ENCODE measurements at regions not wholly inside any gene's neighbourhood (a gene's known extent, or its start where the extent isn't known, plus 50 kb on each side); places are given as distances from the start of the nearest gene placed in this dataset.

- no peak for DNase-seq (ENCODE audit: low read depth)
Observed at GRCh38 chr2:4255491-4255890, 552.1 kb downstream of the DCDC2C start.

GRCh38 chr2:4256351-4256750 lies 553.0 kb downstream of the DCDC2C start:
- DNase-seq (ENCODE audit: low read depth) = no peak

GRCh38 chr2:4258563-4258962 lies 555.2 kb downstream of the DCDC2C start:
- DNase-seq (ENCODE audit: low read depth) = no peak

DNA sequence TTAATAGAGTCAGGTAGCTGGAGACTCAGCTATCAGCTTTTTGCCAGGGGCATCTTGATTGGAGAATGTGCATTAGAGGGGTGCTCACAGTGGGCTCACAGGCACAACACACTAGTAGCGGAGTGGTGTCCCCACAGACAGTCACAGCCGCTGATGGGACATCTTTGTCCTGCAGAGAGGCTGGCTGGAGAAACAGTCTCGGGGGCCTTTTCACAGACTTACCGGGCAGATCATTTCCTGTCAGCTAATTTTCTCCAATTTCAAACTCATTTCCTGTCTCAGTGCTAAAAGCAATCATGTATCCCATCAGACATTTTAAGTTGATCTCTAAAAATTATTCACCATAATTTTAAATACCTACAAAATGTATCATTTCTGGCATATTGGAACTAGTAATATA lies 562.6 kb downstream of the DCDC2C start:
- no peak for DNase-seq (ENCODE audit: low read depth)

- no peak for DNase-seq (ENCODE audit: low read depth)
Observed at GRCh38 chr2:4269885-4270284, 566.5 kb downstream of the DCDC2C start.

GRCh38 chr2:4272261-4272858 lies 569.0 kb downstream of the DCDC2C start:
- DNase-seq (ENCODE audit: low read depth) = no peak

DNA sequence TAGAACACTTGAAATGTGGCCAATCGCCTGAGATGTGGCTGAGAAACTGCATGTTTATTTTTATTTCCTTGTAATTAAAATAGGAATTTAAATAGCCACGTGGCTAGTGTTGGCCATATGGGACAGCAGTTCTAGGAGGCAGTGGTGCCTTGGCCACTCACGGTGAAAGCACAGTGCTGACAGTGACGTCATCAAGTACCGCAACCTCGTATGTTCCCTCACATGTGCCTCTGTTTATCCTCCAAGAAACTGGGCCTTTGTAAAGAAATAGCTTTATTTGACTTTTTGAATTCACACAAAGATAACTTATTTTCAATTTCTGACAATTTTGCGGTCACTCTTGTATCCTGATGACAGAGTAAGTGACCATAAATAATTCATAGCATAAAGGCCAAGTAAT lies 575.0 kb downstream of the DCDC2C start:
- no peak for DNase-seq (ENCODE audit: low read depth)

GRCh38 chr2:4279431-4279830 lies 576.1 kb downstream of the DCDC2C start:
- no peak for DNase-seq (ENCODE audit: low read depth)

DNA sequence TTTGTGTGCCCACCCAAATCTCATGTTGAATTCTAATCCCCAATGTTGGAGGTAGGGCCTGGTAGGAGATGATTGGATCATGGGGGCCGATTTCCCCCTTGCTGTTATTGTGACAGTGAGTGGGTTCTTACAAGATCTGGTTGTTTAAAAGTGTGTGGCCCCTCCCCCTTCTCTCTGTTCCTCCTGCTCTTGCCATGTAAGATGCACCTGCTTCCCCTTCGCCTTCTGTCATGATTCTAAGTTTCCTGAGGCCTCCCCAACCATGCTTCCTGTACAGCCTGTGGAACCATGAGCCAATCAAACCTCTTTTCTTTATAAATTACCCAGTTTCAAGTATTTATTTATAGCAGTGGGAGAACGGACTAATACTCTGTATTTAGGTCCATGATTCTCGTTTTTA lies 588.1 kb downstream of the DCDC2C start:
- no peak for DNase-seq (ENCODE audit: low read depth)

DNA sequence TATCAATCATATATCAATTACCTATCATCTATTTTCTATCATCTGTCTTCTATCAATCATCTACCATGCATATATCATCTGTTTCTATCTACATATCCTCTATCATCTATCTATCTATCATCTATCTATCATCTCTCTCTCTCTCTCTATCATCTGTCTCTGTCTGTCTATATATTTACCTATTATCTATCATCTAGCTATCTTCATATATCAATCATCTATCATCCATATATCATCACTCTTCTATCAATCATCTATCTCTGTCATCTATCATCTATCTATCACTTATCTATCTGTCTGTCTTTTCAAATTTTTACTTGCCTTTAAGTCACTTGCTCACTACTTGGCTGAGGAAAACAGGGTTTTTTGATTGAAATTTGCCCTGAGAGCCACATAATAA lies 592.3 kb downstream of the DCDC2C start:
- no peak for DNase-seq (ENCODE audit: low read depth)

DNA sequence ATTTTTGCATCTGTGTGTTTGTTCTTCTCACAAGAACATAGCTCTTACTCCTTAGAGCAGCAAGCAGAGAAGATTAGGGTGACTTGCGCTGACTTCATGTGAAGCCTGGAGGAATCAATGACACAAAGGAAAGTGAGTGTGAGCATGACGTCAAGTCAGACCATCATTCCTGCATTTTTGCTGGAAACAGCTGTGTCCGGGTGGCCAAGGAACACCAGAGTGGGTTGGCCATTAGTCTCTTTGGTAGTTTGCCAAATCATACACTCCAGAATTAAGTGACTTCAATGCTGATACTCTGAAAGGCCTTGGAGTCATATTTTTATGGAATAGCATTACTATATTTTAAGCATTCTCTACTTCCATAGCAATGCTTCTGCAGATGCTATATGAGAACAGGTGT lies 597.2 kb downstream of the DCDC2C start:
- DNase-seq (ENCODE audit: low read depth) = no peak

DNA sequence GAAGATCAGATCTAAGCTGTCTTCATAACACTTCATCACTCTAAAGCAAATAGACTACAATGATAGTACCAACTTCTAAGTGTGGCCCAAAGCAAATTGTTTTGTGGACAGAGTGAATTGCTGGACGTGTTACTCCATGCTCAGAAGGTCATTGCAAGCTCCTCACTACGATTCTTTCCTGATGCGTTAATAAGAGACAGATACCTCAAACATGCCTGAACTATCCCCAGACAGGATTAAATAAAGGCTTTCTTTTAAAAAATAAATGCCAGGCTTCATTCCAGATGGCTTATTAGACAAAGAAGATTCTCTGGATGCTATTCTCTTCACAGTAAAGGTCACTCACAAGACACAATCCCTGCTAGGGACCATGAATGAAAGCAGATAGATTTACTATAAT lies 621.2 kb downstream of the DCDC2C start:
- no peak for DNase-seq (ENCODE audit: low read depth)

DNA sequence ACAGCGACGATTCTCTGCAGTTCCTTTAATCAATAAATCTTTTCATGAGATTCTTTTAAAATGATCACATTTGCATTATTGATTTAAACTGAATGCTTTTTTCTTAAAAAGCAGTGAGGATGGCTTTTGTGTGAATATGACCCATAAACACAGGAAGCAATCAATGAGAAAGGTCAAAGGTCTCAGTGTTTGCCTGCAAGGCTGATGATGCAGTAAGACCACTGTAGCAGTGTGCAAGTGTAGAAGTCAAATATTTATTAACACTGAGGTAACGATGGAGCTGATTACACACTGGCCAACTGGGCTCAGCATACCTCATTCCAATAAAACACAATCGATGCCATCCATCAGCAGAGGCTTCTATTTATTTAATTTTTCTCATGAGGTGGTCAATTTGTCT lies 633.5 kb downstream of the DCDC2C start:
- DNase-seq (ENCODE audit: low read depth) = no peak

GRCh38 chr2:4338345-4338744 lies 635.0 kb downstream of the DCDC2C start:
- DNase-seq (ENCODE audit: low read depth) = no peak

DNA sequence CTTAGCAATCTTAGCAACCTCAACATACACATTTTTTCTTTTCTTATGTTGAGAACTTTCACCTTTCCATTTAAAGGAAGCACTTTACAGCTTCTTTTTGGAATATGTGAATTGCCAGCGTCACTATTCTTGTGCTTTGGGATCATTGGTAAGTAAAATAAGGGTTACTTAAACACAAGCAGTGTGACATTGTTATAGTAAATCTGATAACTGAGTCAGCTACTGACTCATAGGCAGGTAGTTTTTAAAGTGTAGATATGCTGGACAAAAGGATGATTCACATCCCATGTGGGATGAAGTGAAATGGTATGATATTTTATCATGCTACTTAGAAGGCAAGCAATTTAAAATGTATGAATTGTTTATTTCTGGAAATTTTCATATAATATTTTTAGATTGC lies 637.2 kb downstream of the DCDC2C start:
- DNase-seq (ENCODE audit: low read depth) = no peak

DNA sequence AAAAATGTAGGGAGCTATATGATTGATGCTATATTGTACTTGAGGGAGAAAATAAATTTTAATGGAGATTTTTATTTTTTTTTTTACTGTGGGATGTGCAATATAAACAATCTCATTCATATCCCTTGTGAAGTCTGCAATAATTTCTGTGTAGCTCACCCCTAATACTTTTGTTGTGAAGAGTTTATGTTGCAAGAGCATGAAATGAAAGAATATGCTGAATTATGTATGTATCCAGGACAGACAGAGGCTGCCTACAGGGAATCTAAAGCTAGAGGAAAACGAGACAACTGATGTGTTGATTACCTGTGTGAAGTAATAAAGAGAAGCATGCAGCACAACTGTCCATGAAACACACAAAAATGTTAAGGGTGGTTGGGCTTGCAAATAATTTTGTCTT lies 643.3 kb downstream of the DCDC2C start:
- DNase-seq (ENCODE audit: low read depth) = no peak

DNA sequence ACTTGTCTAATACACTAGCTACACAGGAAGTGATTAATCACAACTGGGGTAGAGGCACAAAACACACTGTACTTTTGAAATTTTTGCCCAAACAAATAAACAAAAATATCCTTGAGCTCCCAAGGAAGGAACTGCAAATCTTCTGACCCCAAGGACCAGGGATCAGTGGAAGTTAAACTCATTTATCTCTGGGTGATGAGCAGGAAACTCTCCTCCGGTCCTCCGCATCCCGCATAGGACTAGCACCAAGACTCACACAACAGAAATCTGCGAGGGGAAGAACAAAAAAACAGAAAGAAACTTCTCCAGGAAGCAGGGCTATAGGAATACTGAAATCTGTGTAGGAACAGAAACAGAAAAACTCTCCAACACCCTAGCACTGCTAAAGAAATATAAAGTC lies 650.3 kb downstream of the DCDC2C start:
- no peak for DNase-seq (ENCODE audit: low read depth)

DNA sequence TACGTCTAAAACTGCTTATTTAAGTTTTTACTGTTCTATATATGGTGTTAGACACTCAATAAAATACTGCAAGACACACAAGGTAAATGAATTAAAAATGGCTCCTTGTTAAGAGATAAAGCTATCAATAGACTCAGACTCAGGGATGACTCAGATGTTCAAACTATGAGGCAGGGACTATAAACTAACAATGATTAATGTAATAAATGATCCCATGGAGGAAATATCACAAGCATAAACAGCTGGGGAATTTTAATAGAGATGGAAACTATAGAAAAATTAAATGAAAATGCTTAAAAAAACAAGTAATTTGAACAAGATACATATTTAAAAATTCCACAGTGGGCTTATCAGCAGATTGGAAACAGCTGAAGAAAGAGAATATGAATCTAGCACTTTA lies 650.8 kb downstream of the DCDC2C start:
- DNase-seq (ENCODE audit: low read depth) = no peak

DNA sequence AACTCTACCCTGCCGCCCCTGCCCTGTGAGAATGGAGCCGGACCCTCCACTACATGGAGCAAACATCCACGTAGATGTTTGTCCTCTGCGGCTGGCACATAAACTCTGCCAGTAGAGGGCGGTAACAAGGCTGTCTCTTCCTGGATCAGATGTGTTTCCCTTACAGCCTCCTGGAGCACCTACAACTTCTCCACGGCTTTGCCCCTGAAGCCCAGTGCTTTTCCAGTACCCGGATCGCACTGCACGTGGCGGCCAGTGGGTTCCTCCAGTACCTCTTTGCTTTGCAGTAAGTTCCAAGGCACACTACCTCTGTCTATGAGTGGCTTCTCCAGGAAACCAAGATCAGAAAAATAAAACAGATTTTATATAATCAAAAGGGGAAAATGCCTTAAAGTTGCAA lies 651.3 kb downstream of the DCDC2C start:
- no peak for DNase-seq (ENCODE audit: low read depth)

DNA sequence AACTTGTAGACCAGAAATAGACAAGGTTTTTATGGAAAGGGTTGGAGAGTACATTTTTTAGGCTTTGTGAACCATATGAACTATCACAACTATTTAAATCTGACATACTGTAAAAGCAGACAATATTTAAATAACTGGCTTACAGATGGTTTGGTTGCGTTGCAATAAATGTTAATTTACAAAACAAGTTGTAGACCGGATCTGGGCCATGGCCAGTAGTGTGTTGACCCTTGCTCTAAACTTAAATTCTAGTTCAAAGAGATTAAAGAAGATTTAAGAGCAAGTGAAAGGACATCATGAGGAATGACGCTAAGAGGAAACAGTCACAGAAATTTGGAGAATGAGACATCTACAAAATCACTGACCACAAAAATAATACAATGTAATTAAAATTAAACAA lies 652.7 kb downstream of the DCDC2C start:
- no peak for DNase-seq (ENCODE audit: low read depth)

GRCh38 chr2:4356541-4356940 lies 653.2 kb downstream of the DCDC2C start:
- no peak for DNase-seq (ENCODE audit: low read depth)

- DNase-seq (ENCODE audit: low read depth) = no peak
Observed at GRCh38 chr2:4357121-4357520, 653.7 kb downstream of the DCDC2C start.

- no peak for DNase-seq (ENCODE audit: low read depth)
Observed at GRCh38 chr2:4358837-4359236, 655.5 kb downstream of the DCDC2C start.

DNA sequence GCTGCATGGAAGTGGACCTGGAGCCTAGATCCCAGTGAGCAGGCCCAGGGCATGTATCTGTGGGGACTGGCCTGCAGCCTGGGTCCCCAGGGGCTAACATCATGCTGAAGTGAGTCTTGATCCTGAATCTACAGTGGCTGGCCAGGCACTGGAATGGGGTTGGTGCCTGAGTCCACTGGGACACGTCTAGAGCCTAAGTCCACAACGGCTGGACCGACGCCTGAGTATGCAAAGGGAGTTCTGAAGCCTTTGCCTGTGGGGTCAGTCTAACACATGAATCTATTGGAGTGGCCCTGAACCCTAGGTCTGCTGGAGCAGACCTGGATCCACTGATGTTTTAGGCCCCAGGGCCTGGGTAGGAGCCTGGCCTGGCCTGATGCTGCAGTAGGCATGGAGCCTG lies 665.5 kb downstream of the DCDC2C start:
- no peak for DNase-seq (ENCODE audit: low read depth)

GRCh38 chr2:4369826-4370419 lies 666.5 kb downstream of the DCDC2C start:
- no peak for DNase-seq (ENCODE audit: low read depth)
